Spleen (tissue), 7 donors: ENCODE measurements at regions not wholly inside any gene's neighbourhood (a gene's known extent, or its start where the extent isn't known, plus 50 kb on each side); places are given as distances from the start of the nearest gene placed in this dataset.

Experiments used
- POLR2AphosphoS5 ChIP-seq, 3 donors: sonication (generic); formaldehyde crosslinking; IDR thresholded peaks; one replicate each; pipeline ENCODE4 v1.5.1; 2017; ENCODE audit warnings: antibody characterized with exemption in 3 of 3
- TF ChIP-seq, protein P1 (sequence below), 11 experiments: fragments of 200-600 bp in 7 of 11; fragments of 450-650 bp in 4 of 11; sonication (generic) in 4 of 11; IDR thresholded peaks in 8 of 11; conservative IDR thresholded peaks in 3 of 11; 1 replicate in 7 of 11; 2 replicates in 4 of 11; pipeline versions ENCODE4 v1.4.0 to v1.8.0; 2016 to 2021; ENCODE audit warnings: antibody characterized with exemption in 11 of 11, inconsistent platforms in 4 of 11, mild to moderate bottlenecking in 1 of 11
- donor health status: DM: no; HTN: no; CAD: no; lungs with moderate emphysema.
- donor health status: DM: no; HTN: no; CAD: no.
- donor health status: DM: no; HTN: no; CAD: no.

DNA sequence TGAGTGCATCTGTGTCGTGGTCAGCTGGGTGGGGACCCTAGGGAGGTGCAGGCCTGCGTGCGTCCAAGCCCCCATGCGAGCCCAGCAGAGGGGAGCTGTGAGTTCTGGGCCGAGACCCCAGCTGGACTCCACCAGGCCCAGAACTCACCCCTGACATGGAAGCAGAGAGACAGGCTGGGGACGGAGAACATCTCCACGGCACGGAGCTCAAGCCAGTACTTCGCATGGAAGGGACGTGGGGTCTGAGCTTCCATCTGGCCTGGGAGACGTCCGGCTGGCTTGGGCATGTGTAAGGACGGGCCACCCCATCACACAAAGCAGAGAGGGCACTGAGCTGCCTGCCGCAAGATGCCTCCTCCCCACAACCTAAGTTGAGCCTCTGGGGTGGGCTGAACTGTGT is 422.4 kb downstream of the CTTN start:
- TF ChIP-seq, protein P1, sequence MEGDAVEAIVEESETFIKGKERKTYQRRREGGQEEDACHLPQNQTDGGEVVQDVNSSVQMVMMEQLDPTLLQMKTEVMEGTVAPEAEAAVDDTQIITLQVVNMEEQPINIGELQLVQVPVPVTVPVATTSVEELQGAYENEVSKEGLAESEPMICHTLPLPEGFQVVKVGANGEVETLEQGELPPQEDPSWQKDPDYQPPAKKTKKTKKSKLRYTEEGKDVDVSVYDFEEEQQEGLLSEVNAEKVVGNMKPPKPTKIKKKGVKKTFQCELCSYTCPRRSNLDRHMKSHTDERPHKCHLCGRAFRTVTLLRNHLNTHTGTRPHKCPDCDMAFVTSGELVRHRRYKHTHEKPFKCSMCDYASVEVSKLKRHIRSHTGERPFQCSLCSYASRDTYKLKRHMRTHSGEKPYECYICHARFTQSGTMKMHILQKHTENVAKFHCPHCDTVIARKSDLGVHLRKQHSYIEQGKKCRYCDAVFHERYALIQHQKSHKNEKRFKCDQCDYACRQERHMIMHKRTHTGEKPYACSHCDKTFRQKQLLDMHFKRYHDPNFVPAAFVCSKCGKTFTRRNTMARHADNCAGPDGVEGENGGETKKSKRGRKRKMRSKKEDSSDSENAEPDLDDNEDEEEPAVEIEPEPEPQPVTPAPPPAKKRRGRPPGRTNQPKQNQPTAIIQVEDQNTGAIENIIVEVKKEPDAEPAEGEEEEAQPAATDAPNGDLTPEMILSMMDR (IDR thresholded peaks at IDR 0.05 in 8 of 11, conservative IDR thresholded peaks at IDR 0.05 in 3 of 11) = no peak
- no peak for TF ChIP-seq POLR2AphosphoS5 (IDR thresholded peaks at IDR 0.05)
